ENCODE measurements at regions not wholly inside any gene's neighbourhood (a gene's known extent, or its start where the extent isn't known, plus 50 kb on each side); places are given as distances from the start of the nearest gene placed in this dataset.

DNA sequence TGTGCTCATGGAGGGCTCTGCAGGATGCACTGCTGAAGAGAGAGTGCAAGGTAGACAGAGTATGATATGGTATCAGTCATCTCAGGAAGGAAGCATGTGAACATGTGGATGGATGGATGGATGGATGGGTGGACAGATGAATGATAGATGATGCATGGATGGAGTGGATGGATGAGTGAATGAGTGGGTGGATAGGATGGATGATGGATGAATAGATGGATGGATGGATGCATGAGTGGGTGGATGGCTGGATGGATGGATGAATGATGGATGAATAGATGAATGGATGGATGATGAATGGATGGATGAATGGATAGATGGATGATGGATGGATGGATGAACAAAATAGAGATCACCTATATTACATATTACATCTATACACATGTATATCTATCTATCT, 341.3 kb downstream of the DRD1 start:
- H3K36me3 Mint-ChIP-seq (ENCODE audit: low read depth), result no peaks in the 10 kb centered on the region
- DNase-seq (ENCODE audit: low read depth, low spot score), result no peak
- TF ChIP-seq, protein P1, sequence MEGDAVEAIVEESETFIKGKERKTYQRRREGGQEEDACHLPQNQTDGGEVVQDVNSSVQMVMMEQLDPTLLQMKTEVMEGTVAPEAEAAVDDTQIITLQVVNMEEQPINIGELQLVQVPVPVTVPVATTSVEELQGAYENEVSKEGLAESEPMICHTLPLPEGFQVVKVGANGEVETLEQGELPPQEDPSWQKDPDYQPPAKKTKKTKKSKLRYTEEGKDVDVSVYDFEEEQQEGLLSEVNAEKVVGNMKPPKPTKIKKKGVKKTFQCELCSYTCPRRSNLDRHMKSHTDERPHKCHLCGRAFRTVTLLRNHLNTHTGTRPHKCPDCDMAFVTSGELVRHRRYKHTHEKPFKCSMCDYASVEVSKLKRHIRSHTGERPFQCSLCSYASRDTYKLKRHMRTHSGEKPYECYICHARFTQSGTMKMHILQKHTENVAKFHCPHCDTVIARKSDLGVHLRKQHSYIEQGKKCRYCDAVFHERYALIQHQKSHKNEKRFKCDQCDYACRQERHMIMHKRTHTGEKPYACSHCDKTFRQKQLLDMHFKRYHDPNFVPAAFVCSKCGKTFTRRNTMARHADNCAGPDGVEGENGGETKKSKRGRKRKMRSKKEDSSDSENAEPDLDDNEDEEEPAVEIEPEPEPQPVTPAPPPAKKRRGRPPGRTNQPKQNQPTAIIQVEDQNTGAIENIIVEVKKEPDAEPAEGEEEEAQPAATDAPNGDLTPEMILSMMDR (conservative IDR thresholded peaks at IDR 0.05), result no peak
- H3K9me3 Mint-ChIP-seq, result peaks cover 6% of the 10 kb centered on the region
- peaks cover 15% of the 10 kb centered on the region for H3K27me3 Mint-ChIP-seq (ENCODE audit: low read depth)
- no peak overlapping the region for H3K27ac Mint-ChIP-seq (ENCODE audit: unreplicated experiment)
- no peak overlapping the region for H3K4me3 Mint-ChIP-seq
- no peaks in the 10 kb centered on the region for H3K4me1 Mint-ChIP-seq

DNA sequence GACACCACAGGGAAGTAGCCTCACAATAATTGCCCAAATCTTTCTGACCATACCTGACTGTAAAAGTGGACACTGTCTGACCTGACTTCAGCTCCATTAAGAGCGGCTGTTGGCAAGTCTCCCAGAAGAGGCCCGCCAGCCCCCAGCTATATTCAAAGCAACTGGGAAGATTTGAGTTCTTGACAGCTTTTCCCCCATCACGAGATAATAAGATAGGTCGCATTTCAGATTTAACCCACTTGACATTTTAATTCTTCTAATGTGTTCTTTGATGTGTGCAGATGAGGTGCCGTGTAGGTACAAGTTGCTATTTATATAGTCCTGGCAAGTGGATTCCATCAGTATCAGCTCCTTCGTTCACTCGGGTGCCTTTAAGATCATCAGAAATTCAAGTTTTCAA, 345.7 kb downstream of the DRD1 start:
- H3K4me1 Mint-ChIP-seq, result no peaks in the 10 kb centered on the region
- H3K27me3 Mint-ChIP-seq (ENCODE audit: low read depth), result peaks cover 13% of the 10 kb centered on the region
- peaks cover 6% of the 10 kb centered on the region for H3K9me3 Mint-ChIP-seq
- no peak overlapping the region for H3K4me3 Mint-ChIP-seq
- no peak for DNase-seq (ENCODE audit: low read depth, low spot score)
- TF ChIP-seq, protein P1 (conservative IDR thresholded peaks at IDR 0.05), result no peak
- H3K27ac Mint-ChIP-seq (ENCODE audit: unreplicated experiment), result no peak overlapping the region
- H3K36me3 Mint-ChIP-seq (ENCODE audit: low read depth), result no peaks in the 10 kb centered on the region

DNA sequence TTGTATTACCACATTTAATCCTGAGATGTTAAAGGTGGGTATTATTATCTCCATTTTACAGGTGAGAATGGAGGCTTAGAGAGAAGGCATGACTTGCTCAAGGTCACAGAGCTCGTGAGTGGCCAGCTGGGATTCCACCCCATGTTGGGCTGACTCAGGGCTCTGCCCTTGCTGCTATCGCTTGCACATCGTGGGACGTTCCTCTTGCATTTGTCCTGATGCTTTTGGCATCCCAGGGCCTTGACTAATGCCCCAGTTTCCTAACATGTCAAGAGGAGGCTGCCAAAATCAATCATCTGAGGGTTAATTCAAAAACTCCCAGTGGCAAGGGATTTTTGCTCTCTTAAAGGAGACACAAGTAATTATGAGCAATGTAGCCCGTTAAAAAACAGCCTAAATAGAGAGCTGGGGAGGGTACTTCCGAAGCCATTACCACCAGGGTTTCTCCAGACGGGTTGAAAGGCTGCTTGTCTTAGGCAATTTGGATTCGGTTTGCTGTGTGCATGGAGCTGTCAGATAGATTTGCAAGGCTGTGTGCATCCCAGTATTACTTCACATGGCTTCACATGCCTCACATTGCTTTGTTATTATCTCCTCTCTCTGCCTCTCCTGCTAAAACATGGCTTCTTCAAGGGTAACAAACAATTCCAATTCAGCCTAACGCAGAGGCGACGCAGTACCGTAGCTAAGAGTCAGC, 347.4 kb downstream of the DRD1 start:
- Mint-ChIP-seq H3K36me3 (ENCODE audit: low read depth) (no peaks in the 10 kb centered on the region), H3K27ac (ENCODE audit: unreplicated experiment) (no peak overlapping the region), H3K4me1 (no peaks in the 10 kb centered on the region), H3K4me3 (no peak overlapping the region), H3K9me3 (peaks cover 2% of the 10 kb centered on the region), H3K27me3 (ENCODE audit: low read depth) (peaks cover 8% of the 10 kb centered on the region)
- DNase-seq (ENCODE audit: low read depth, low spot score), result no peak
- TF ChIP-seq, protein P1 (conservative IDR thresholded peaks at IDR 0.05), result no peak

DNA sequence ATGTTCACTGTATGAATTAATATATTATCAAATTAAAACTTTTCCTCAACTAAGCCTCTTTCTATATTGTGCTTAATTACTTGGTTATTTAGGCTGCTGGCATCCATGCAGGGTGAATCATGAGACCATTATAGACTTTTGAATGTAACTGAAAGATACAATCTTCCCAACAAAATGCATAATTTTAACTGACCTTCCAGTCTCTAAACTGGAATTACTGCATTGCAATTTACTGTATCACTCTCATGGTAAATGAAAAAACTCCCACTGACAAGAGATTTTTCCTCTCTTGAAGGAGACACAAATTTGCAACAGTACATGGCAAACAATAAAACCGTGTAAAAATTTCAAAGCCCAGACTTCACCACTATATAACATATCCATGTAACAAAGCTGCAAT, 349.5 kb downstream of the DRD1 start:
- H3K4me1 Mint-ChIP-seq, result no peaks in the 10 kb centered on the region
- H3K27me3 Mint-ChIP-seq (ENCODE audit: low read depth), result peaks cover 8% of the 10 kb centered on the region
- H3K9me3 Mint-ChIP-seq, result no peaks in the 10 kb centered on the region

DNA sequence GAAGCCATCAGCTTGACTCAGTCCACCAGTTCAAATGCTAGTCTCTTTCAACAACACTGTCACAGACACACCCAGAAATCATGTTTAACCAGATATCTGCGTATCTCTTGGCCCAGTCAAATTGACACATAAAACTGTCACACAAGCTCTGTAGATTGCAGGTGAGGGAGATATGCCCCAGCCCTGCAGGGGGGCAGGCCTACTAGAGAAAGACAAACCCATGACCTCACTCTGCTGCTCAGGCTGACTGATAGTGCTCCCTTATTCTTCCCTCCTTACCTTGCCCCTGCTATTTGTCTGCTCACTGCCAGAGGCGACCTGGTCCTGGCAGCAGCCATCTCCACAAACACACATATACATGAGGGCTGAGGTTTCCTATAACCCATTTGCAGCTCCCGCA, 351.3 kb downstream of the DRD1 start:
- Mint-ChIP-seq H3K36me3 (ENCODE audit: low read depth) (no peaks in the 10 kb centered on the region), H3K27ac (ENCODE audit: unreplicated experiment) (no peak overlapping the region), H3K4me1 (no peaks in the 10 kb centered on the region), H3K4me3 (no peak overlapping the region), H3K9me3 (no peaks in the 10 kb centered on the region), H3K27me3 (ENCODE audit: low read depth) (peaks cover 11% of the 10 kb centered on the region)
- TF ChIP-seq, protein P1 (conservative IDR thresholded peaks at IDR 0.05), result no peak
- DNase-seq (ENCODE audit: low read depth, low spot score), result no peak

More for the DNA sequence above, 349.5 kb downstream of the DRD1 start:
- H3K27ac Mint-ChIP-seq (ENCODE audit: unreplicated experiment), result no peak overlapping the region
- no peaks in the 10 kb centered on the region for H3K36me3 Mint-ChIP-seq (ENCODE audit: low read depth)
- TF ChIP-seq, protein P1 (conservative IDR thresholded peaks at IDR 0.05), result no peak
- DNase-seq (ENCODE audit: low read depth, low spot score), result no peak
- no peak overlapping the region for H3K4me3 Mint-ChIP-seq

Data from neural crest cell (in vitro differentiated cells).